GM12865 (cell line): ENCODE measurements at regions not wholly inside any gene's neighbourhood (a gene's known extent, or its start where the extent isn't known, plus 50 kb on each side); places are given as distances from the start of the nearest gene placed in this dataset.

ENCODE experiments used
- DNase-seq: peaks from one replicate; pipeline ENCODE4 v3.0.0; 2010; ENCODE audit warnings: low read depth
- H3K4me3 ChIP-seq: 2 replicates; pipeline ENCODE4 v1.5.1; 2011; ENCODE audit warnings: mild to moderate bottlenecking, low read depth, low read length, control low read depth
- CTCF ChIP-seq: IDR thresholded peaks from 2 replicates; pipeline ENCODE4 v1.5.1; 2011; ENCODE audit warnings: low read length, control low read depth, low read depth, inconsistent platforms; ENCODE audit not compliant: insufficient read depth; ENCODE audit errors: missing control alignments

GRCh38 chr4:12583275-12583674 lies 900.9 kb downstream of the RAB28 start:
- H3K4me3 ChIP-seq, result no peak overlapping the region
- no peak for DNase-seq
- TF ChIP-seq CTCF, result no peak

GRCh38 chr4:12580787-12581186 lies 903.4 kb downstream of the RAB28 start:
- no peak for TF ChIP-seq CTCF
- DNase-seq, result no peak

GRCh38 chr4:12579172-12579571 lies 905.0 kb downstream of the RAB28 start:
- DNase-seq, result no peak

More at GRCh38 chr4:12580787-12581186, 903.4 kb downstream of the RAB28 start:
- H3K4me3 ChIP-seq, result no peak overlapping the region

GRCh38 chr4:12576409-12576808 lies 907.7 kb downstream of the RAB28 start:
- no peak for DNase-seq
- TF ChIP-seq CTCF, result no peak
- H3K4me3 ChIP-seq, result no peak overlapping the region

More at GRCh38 chr4:12579172-12579571, 905.0 kb downstream of the RAB28 start:
- H3K4me3 ChIP-seq, result no peak overlapping the region
- TF ChIP-seq CTCF, result no peak

DNA sequence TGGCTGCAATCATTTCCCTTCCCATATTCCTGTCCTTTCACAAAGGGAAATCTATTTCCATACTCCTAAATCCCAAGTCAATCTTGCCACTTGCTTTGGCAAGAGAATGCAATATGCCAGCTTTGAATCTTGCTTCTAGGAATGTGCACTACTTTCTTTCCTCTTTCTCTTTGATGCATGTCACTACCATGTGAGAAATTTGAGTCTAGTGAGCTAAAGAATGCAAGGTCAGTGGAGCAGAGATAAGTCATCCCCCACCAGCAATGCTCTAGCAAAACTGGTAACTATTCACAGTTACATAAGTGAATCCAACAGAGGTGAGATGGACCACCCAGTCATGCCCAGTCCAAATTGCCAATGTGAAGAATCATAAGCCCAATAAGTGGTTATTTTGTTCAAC lies 910.4 kb downstream of the RAB28 start:
- no peak for TF ChIP-seq CTCF
- no peak for DNase-seq
- H3K4me3 ChIP-seq, result no peak overlapping the region

DNA sequence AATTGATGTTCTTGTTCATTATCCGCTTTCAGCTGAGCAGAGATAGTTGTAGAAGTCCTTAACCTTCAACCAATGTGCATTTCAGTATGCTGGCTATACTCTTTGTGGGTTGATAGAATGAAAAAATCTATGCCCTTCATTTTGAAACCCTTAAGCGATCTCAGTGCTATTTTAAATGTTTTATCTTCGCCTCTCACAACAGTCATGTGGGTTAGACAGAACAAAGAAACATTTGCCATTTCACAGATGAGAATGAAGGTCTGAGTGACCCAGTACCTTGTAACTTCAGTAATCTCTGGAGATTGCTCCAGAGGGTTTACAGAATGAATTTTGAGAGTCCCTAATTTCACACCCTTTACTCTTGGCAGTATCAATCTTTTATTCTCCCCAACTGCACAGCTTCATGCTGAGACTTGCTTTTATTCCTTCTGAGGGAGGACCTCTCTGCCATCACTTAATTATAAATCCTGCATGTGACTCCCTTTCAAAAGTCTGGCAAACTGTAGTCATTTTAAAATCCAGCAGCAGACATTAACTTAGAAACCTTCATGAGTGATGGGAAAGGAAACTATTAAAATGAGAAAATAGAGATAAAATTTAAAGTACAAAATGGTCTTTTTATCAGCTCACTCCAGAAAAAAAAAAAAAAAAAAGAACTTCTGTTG lies 921.5 kb downstream of the RAB28 start:
- DNase-seq, result no peak

More for the DNA sequence above, 921.5 kb downstream of the RAB28 start:
- no peak for TF ChIP-seq CTCF
- H3K4me3 ChIP-seq, result no peak overlapping the region
